GM12875 (cell line): ENCODE measurements at regions not wholly inside any gene's neighbourhood (a gene's known extent, or its start where the extent isn't known, plus 50 kb on each side); places are given as distances from the start of the nearest gene placed in this dataset.

ENCODE experiments used
- H3K4me3 ChIP-seq: one replicate; pipeline ENCODE4 v1.5.1; 2011; ENCODE audit warnings: low read depth, low read length, control low read depth
- TF ChIP-seq, protein P1 (sequence below): IDR thresholded peaks from 2 replicates; pipeline ENCODE4 v1.5.1; 2011; ENCODE audit warnings: low read depth, mild to moderate bottlenecking, control low read depth, inconsistent platforms, low read length, moderate library complexity, borderline replicate concordance; ENCODE audit not compliant: insufficient read depth

DNA sequence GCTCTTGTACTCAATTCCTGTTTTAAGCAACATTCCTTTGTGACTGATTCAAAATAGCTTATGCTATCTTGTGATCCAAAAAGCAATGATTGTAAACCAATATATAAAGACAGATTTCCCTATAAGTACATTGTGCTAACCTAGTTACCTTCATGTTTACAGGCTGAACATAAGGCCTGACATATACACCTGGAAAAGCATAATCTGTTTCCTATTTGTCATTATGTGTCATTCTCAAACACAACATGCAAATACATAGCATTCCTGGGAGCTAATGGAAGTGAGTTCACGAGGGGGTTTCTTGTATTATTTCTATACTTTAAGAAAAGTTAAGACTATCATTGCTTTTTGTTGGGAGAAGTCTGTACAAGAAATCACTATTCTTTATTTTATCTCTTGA lies 638.1 kb upstream of the AGA start:
- no peak overlapping the region for H3K4me3 ChIP-seq
- TF ChIP-seq, protein P1, sequence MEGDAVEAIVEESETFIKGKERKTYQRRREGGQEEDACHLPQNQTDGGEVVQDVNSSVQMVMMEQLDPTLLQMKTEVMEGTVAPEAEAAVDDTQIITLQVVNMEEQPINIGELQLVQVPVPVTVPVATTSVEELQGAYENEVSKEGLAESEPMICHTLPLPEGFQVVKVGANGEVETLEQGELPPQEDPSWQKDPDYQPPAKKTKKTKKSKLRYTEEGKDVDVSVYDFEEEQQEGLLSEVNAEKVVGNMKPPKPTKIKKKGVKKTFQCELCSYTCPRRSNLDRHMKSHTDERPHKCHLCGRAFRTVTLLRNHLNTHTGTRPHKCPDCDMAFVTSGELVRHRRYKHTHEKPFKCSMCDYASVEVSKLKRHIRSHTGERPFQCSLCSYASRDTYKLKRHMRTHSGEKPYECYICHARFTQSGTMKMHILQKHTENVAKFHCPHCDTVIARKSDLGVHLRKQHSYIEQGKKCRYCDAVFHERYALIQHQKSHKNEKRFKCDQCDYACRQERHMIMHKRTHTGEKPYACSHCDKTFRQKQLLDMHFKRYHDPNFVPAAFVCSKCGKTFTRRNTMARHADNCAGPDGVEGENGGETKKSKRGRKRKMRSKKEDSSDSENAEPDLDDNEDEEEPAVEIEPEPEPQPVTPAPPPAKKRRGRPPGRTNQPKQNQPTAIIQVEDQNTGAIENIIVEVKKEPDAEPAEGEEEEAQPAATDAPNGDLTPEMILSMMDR, result no peak

DNA sequence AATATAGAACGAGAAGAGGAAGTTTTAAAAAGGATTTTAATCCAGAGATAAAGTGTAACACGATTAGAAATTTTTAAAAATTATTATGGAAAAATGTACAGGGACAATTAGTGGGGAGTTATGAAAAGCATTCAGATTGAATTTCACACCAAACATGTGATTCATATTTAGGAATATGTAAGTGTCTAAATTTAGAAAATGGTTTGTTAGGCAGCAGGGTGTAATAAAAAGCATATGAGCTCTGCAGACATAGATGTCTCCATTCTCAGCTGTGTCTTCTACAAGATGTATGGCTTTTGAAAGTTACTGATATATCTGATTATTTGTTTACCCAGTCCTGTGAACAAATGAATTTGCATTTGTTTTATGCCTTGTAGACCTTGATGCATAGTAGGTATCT lies 638.9 kb upstream of the AGA start:
- H3K4me3 ChIP-seq, result no peak overlapping the region
- TF ChIP-seq, protein P1, result no peak

DNA sequence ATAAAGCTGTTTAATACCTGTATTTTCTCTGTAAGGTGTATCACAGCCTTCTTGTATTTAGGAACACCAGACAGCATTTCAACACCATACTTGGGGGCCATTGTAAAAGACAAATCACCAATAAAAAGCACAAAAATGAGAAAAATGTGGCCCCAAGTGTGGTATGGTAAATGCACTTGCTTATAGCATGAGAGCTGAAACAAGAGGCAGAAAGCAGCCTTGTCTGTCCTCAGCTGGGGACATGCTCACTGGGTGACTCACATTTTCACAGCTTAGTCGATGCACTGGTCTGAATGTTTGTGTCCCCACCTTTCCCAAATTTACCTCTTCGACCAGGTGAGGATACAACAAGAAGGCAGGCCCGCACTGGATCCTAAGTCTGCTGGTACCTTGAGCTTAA lies 639.7 kb upstream of the AGA start:
- TF ChIP-seq, protein P1, result no peak
- H3K4me3 ChIP-seq, result no peak overlapping the region

DNA sequence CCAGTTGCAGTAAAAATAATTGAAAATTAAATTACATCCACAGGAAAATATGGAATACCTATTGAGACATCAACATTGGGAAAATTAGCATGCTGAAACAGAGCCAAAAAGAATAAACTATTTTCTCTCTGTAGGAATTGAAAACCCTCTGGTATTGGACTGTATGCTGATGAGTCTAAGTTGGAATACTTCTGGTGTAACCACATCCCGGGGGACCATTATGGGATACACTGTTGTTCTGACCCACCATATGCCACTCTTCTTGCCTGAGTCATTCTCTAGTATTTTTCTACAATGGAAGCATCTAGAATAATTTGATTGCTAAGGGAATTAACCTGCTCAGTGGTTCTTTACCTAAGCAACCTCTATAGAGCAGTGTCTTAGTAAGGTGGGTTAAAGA lies 640.7 kb upstream of the AGA start:
- TF ChIP-seq, protein P1, result no peak
- H3K4me3 ChIP-seq, result no peak overlapping the region

DNA sequence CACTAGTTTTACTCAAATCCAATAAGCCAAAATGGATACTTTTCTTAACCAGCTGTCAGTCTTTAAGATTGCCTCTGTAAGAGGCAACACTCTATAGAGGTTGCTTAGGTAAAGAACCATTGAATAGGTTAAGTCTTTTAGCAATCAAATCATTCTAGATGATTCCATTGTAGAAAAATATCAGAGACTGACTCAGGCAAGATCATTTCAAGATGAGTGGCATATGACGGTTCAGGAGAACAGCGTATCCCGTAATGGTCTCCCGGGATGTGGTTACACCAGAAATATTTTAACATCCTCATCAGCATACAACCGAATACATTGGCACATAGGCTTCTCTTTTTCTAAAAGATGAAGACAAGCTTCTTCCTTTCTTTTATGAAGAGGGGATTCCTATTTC lies 641.7 kb upstream of the AGA start:
- TF ChIP-seq, protein P1, result no peak

DNA sequence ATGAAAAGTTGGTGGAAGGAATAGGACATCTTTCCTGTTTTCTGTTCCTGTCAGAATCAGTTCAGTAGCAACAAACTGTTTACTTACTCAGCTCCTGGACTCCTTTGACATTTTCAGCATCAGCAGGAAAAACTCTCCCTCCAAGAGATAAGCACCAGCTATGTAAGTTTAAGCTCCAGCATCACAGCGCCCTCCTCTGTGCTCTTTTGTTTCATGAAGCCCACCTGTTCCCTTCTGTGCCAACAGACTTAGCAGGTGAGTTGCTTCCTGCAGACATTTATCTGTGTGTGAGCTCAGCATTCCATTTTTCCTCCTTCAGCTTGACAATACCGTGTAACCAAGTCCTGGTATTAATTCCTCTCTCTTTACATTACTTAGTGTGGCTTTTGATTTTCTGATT lies 644.1 kb upstream of the AGA start:
- TF ChIP-seq, protein P1, result no peak
- no peak overlapping the region for H3K4me3 ChIP-seq

More for the DNA sequence above, 641.7 kb upstream of the AGA start:
- H3K4me3 ChIP-seq, result no peak overlapping the region

DNA sequence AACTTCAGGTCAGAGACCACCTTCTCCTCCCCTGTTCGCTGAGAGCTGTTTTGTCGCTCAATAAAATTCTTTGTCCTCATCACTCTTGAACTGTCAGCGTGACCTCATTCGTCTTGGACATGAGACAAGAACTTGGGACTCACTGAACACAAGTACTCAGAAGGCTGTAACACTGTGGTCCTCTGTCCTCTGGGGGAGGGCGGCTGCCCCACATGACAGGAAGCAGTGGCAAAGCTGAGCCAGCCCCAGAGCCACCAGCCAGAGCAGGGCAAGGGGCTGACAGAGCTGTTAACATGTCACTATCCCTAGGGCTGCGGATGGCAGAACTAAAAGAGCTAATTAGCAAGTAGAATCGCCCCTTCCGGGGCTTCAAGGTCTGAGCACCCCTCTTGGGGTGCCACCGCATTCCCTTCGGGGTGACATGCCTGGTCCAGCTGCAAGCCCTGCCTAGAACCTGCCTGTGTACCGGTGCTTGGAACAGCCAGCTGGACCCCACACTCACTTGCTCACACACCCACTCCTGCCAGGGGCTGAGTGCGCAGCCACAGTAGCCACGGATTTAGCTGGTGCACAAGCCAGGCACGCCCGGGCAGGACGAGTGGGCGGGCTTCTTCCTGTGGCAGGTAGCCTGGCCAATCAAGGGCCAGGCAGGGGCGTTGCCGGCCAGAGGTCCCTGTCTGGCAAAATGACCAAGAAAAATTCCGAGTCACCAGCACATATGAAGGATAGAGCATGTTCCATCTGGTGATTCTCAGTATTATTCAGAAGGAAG lies 648.6 kb upstream of the AGA start:
- no peak overlapping the region for H3K4me3 ChIP-seq
- TF ChIP-seq, protein P1, result no peak
